ENCODE measurements at regions not wholly inside any gene's neighbourhood (a gene's known extent, or its start where the extent isn't known, plus 50 kb on each side); places are given as distances from the start of the nearest gene placed in this dataset.

DNA sequence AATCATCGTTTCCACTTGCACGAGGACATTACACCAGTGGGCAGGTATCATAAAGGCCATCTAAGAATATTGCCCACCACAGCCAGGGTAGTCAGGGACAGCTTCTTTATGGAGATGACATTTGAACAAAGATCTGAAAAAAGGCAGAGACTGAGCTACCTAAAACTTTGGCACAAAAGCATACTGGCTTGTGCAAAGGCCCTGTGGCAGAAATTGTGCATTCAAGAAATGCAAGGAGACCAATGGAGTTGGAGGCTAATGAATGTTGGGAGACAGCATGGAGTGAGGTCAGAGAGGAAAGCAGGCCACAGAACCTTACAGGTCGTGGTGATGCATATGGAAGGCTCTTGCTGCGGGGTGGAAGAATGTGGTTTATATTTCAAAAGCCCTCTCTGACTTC is 578.5 kb downstream of the BNC2 start:
- no peak overlapping the region for H2BK20ac ChIP-seq (ENCODE audit: low read depth, low read length, poor library complexity, severe bottlenecking)
- Mint-ChIP-seq H3K4me3 (no peak overlapping the region), H3K27me3 (ENCODE audit: low read depth) (peaks cover 3% of the 10 kb centered on the region)

More for the DNA sequence above, 578.5 kb downstream of the BNC2 start:
- Histone ChIP-seq H2BK5ac (ENCODE audit: insufficient read length, low read length) (no peak overlapping the region), H2AFZ (ENCODE audit: low read length) (no peak overlapping the region), H3K79me2 (ENCODE audit: insufficient read depth, low read length) (no peaks in the 10 kb centered on the region), H3K56ac (ENCODE audit: insufficient read length, low read depth, low read length) (no peak overlapping the region), H2AK5ac (ENCODE audit: insufficient read length, low read length) (no peak overlapping the region), H3K9ac (ENCODE audit: extremely low read depth, insufficient read length, low read length) (no peak overlapping the region), H3T11ph (ENCODE audit: low read length) (no peak overlapping the region), H3K23me2 (ENCODE audit: insufficient read length, low read depth, low read length, poor library complexity, severe bottlenecking) (no peaks in the 10 kb centered on the region), H3K4ac (ENCODE audit: low read depth, low read length) (no peak overlapping the region), H3K18ac (ENCODE audit: insufficient read length, low read depth, low read length) (no peak overlapping the region), H2BK12ac (ENCODE audit: insufficient read length, low read depth, low read length) (no peak overlapping the region), H3K23ac (ENCODE audit: insufficient read length, low read depth, low read length) (no peak overlapping the region), H4K20me1 (ENCODE audit: control insufficient read depth, insufficient read depth, insufficient read length) (no peaks in the 10 kb centered on the region), H3K79me1 (ENCODE audit: insufficient read depth, low read depth, low read length, poor library complexity, severe bottlenecking) (no peaks in the 10 kb centered on the region), H3K14ac (ENCODE audit: insufficient read depth, low read length) (no peak overlapping the region), H3K9me3 (ENCODE audit: control insufficient read depth, low read depth, low read length) (no peaks in the 10 kb centered on the region), H4K8ac (replicated peaks; ENCODE audit: insufficient read length, low read depth, low read length) (no peak overlapping the region), H3K27me3 (ENCODE audit: insufficient read depth, low read length) (no peaks in the 10 kb centered on the region), H2BK120ac (ENCODE audit: low read depth, low read length, poor library complexity, severe bottlenecking) (no peak overlapping the region), H3K4me2 (ENCODE audit: insufficient read depth, insufficient read length, low read length) (no peak overlapping the region), H4K5ac (ENCODE audit: insufficient read length, low read depth, low read length) (no peak overlapping the region), H4K91ac (ENCODE audit: insufficient read length, low read depth, low read length) (no peak overlapping the region), H3K27ac (ENCODE audit: insufficient read length, low read depth, low read length) (no peak overlapping the region), H2BK15ac (ENCODE audit: low read depth, low read length) (no peak overlapping the region), H3K4me1 (ENCODE audit: insufficient read depth, low read length) (no peaks in the 10 kb centered on the region)
- no CpG with 5 or more reads among the region's 4 CpGs for WGBS (ENCODE audit: extremely low coverage, insufficient read length, low lambda C conversion rate)
- TF ChIP-seq, protein P1, sequence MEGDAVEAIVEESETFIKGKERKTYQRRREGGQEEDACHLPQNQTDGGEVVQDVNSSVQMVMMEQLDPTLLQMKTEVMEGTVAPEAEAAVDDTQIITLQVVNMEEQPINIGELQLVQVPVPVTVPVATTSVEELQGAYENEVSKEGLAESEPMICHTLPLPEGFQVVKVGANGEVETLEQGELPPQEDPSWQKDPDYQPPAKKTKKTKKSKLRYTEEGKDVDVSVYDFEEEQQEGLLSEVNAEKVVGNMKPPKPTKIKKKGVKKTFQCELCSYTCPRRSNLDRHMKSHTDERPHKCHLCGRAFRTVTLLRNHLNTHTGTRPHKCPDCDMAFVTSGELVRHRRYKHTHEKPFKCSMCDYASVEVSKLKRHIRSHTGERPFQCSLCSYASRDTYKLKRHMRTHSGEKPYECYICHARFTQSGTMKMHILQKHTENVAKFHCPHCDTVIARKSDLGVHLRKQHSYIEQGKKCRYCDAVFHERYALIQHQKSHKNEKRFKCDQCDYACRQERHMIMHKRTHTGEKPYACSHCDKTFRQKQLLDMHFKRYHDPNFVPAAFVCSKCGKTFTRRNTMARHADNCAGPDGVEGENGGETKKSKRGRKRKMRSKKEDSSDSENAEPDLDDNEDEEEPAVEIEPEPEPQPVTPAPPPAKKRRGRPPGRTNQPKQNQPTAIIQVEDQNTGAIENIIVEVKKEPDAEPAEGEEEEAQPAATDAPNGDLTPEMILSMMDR (conservative IDR thresholded peaks at IDR 0.05), result no peak
- H3K4me1 Mint-ChIP-seq, result peaks cover 10 to 12% of the 10 kb centered on the region in 2 experiments
- H3K36me3 Mint-ChIP-seq (ENCODE audit: insufficient read depth in 1 of 3, low read depth in 3 of 3), result no peaks in the 10 kb centered on the region; a peak in 1 of 7 replicates
- H3K27ac Mint-ChIP-seq, result no peak overlapping the region
- H3K9me3 Mint-ChIP-seq, result no peaks in the 10 kb centered on the region
- DNase-seq, result peak; percentile 2
